ENCODE measurements at regions not wholly inside any gene's neighbourhood (a gene's known extent, or its start where the extent isn't known, plus 50 kb on each side); places are given as distances from the start of the nearest gene placed in this dataset.
"Not testable (repeated sequence)": the region's sequence is repeated elsewhere in the genome, so short reads cannot be mapped to it uniquely, and the experiment has no call there.

DNA sequence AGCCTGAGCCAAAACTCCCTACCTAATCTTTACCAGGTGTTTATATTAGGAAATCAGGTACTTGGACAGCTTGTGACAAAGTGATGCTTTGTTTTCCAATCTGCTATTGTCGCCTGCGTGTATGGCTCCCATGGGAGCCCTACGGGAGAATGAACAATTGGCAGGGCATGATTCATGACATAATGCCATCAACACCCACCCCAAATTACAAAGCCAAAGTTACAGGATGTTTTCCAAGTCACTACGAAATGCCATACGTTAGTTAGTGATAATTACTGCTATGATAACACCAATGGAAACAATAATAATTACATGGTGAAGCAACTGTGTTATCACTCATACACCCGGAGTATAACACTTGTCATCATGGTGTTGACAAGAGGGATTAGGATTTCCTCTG is 226.4 kb downstream of the FAM181B start:
- BruUV-seq (replicated peaks): no TSS peak
- intact Hi-C loops (cut with micrococcal nuclease; ENCODE audit: unreplicated experiment) (no loop called here), in situ Hi-C loops (cut with HindIII; ENCODE audit: low pct_unique_long_range_greater_than_20kb, low sequenced_read_pairs) (no loop called here)
- H3K27ac ChIP-seq (ENCODE audit: low read length): no peak overlapping the region
- DNase-seq (ENCODE audit: low read depth, low spot score) (no peak), ATAC-seq (no peak)
- H3K4me3 ChIP-seq (ENCODE audit: low read depth in 2 of 2, low read length in 2 of 2): no peak overlapping the region
- H3K27me3 ChIP-seq (ENCODE audit: control insufficient read depth, insufficient read depth, low read length): no peaks in the 10 kb centered on the region
- H3K4me1 ChIP-seq (ENCODE audit: control insufficient read depth, insufficient read depth, low read length): no peaks in the 10 kb centered on the region
- CTCF ChIA-PET: no interaction called here
- POLR2A ChIA-PET: no interaction called here
- H3K9me3 ChIP-seq (ENCODE audit: control insufficient read depth, insufficient read depth, low read depth, low read length): no peaks in the 10 kb centered on the region
- TF ChIP-seq, protein P1, sequence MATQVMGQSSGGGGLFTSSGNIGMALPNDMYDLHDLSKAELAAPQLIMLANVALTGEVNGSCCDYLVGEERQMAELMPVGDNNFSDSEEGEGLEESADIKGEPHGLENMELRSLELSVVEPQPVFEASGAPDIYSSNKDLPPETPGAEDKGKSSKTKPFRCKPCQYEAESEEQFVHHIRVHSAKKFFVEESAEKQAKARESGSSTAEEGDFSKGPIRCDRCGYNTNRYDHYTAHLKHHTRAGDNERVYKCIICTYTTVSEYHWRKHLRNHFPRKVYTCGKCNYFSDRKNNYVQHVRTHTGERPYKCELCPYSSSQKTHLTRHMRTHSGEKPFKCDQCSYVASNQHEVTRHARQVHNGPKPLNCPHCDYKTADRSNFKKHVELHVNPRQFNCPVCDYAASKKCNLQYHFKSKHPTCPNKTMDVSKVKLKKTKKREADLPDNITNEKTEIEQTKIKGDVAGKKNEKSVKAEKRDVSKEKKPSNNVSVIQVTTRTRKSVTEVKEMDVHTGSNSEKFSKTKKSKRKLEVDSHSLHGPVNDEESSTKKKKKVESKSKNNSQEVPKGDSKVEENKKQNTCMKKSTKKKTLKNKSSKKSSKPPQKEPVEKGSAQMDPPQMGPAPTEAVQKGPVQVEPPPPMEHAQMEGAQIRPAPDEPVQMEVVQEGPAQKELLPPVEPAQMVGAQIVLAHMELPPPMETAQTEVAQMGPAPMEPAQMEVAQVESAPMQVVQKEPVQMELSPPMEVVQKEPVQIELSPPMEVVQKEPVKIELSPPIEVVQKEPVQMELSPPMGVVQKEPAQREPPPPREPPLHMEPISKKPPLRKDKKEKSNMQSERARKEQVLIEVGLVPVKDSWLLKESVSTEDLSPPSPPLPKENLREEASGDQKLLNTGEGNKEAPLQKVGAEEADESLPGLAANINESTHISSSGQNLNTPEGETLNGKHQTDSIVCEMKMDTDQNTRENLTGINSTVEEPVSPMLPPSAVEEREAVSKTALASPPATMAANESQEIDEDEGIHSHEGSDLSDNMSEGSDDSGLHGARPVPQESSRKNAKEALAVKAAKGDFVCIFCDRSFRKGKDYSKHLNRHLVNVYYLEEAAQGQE (IDR thresholded peaks at IDR 0.05; ENCODE audit: insufficient read depth in 1 of 2, low read depth in 2 of 2, low read length in 1 of 2): no peak
- no peaks in the 10 kb centered on the region for H3K36me3 ChIP-seq (ENCODE audit: control insufficient read depth, insufficient read depth, low read length)

DNA sequence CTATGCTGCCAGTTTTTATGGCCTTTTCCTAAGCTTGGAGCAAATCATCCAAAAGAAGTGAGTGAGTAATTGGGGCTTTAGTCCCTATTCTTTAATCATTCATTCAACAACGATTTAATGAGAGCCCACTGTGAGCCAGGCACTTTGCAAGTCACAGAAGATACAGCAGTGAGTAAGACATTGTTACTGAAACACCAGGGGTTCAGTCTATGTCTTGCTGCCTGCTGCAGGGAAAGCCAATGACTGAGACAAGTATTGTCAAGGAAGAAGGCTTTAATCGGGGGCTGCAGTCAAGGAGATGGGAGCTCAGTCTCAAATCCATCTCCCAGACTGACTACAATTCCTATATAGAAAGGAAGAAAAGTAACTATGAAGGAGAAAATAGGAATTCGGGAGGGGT is 228.3 kb downstream of the FAM181B start:
- in situ Hi-C loops (cut with HindIII; ENCODE audit: low pct_unique_long_range_greater_than_20kb, low sequenced_read_pairs): no loop called here
- no peak overlapping the region for H3K27ac ChIP-seq (ENCODE audit: low read length)
- no peaks in the 10 kb centered on the region for H3K27me3 ChIP-seq (ENCODE audit: control insufficient read depth, insufficient read depth, low read length)
- no peaks in the 10 kb centered on the region for H3K36me3 ChIP-seq (ENCODE audit: control insufficient read depth, insufficient read depth, low read length)
- no peaks in the 10 kb centered on the region for H3K9me3 ChIP-seq (ENCODE audit: control insufficient read depth, insufficient read depth, low read depth, low read length)
- ATAC-seq: no peak
- no peak overlapping the region for H3K4me3 ChIP-seq (ENCODE audit: low read depth in 2 of 2, low read length in 2 of 2)
- no peak for TF ChIP-seq POLR2AphosphoS5 (IDR thresholded peaks at IDR 0.05; ENCODE audit: low read depth, low read length)
- TF ChIP-seq, protein P1 (IDR thresholded peaks at IDR 0.05; ENCODE audit: insufficient read depth in 1 of 2, low read depth in 2 of 2, low read length in 1 of 2): no peak
- no peak for TF ChIP-seq TCF7L2 (IDR thresholded peaks at IDR 0.05; ENCODE audit: low read depth, low read length)
- no peak for TF ChIP-seq SIN3A (IDR thresholded peaks at IDR 0.05; ENCODE audit: borderline replicate concordance, insufficient read depth, low read depth, low read length)
- TF ChIP-seq, protein P2, sequence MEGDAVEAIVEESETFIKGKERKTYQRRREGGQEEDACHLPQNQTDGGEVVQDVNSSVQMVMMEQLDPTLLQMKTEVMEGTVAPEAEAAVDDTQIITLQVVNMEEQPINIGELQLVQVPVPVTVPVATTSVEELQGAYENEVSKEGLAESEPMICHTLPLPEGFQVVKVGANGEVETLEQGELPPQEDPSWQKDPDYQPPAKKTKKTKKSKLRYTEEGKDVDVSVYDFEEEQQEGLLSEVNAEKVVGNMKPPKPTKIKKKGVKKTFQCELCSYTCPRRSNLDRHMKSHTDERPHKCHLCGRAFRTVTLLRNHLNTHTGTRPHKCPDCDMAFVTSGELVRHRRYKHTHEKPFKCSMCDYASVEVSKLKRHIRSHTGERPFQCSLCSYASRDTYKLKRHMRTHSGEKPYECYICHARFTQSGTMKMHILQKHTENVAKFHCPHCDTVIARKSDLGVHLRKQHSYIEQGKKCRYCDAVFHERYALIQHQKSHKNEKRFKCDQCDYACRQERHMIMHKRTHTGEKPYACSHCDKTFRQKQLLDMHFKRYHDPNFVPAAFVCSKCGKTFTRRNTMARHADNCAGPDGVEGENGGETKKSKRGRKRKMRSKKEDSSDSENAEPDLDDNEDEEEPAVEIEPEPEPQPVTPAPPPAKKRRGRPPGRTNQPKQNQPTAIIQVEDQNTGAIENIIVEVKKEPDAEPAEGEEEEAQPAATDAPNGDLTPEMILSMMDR (IDR thresholded peaks at IDR 0.05): no peak
- no TSS peak for BruUV-seq (replicated peaks)
- CTCF ChIA-PET: no interaction called here
- DNase-seq (ENCODE audit: low read depth, low spot score): no peak
- intact Hi-C loops (cut with micrococcal nuclease; ENCODE audit: unreplicated experiment): no loop called here
- POLR2A ChIA-PET: no interaction called here
- H3K4me1 ChIP-seq (ENCODE audit: control insufficient read depth, insufficient read depth, low read length): no peaks in the 10 kb centered on the region

DNA sequence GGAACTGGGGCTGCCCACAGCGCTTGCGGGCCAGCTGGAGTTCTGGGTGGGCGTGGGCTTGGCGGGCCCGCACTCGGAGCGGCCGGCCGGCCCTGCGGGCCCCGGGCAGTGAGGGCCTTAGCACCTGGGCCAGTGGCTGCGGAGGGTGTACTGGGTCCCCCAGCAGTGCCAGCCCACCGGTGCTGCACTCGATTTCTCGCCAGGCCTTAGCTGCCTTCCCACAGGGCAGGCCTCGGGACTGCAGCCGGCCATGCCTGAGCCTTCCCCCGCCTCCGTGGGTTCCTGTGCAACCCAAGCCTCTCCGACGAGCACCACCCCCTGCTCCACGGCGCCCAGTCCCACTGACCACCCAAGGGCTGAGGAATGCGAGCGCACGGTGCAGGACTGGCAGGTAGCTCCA is 232.5 kb downstream of the FAM181B start:
- BruUV-seq (replicated peaks): not testable (repeated sequence)

More for the DNA sequence above, 232.5 kb downstream of the FAM181B start:
- in situ Hi-C loops (cut with HindIII; ENCODE audit: low pct_unique_long_range_greater_than_20kb, low sequenced_read_pairs); H3K36me3 ChIP-seq (ENCODE audit: control insufficient read depth, insufficient read depth, low read length); H3K27me3 ChIP-seq (ENCODE audit: control insufficient read depth, insufficient read depth, low read length); POLR2A ChIA-PET; DNase-seq (ENCODE audit: low read depth, low spot score); H3K4me1 ChIP-seq (ENCODE audit: control insufficient read depth, insufficient read depth, low read length); H3K27ac ChIP-seq (ENCODE audit: low read length); intact Hi-C loops (cut with micrococcal nuclease; ENCODE audit: unreplicated experiment); H3K9me3 ChIP-seq (ENCODE audit: control insufficient read depth, insufficient read depth, low read depth, low read length); CTCF ChIA-PET; H3K4me3 ChIP-seq (ENCODE audit: low read depth in 2 of 2, low read length in 2 of 2); ATAC-seq: not testable (repeated sequence)

All from Panc1 (cell line).